ENCODE measurements at regions not wholly inside any gene's neighbourhood (a gene's known extent, or its start where the extent isn't known, plus 50 kb on each side); places are given as distances from the start of the nearest gene placed in this dataset.

- Histone ChIP-seq H3K27me3 (no peaks in the 10 kb centered on the region), H3K4me2 (no peak overlapping the region), H3K36me3 (no peaks in the 10 kb centered on the region), H3K27ac (no peak overlapping the region), H3K9ac (no peak overlapping the region), H3K9me3 (no peaks in the 10 kb centered on the region), H3K4me3 (no peak overlapping the region), H4K20me1 (no peaks in the 10 kb centered on the region), H3K4me1 (no peaks in the 10 kb centered on the region)
- no peak for TF ChIP-seq Cebpa-rat (IDR thresholded peaks at IDR 0.05)
Observed at GRCh38 chr4:159674241-159674640, 571.4 kb downstream of the RAPGEF2 start.

- H4K20me1 ChIP-seq, result no peaks in the 10 kb centered on the region
- H3K27me3 ChIP-seq, result no peaks in the 10 kb centered on the region
- H3K4me1 ChIP-seq, result no peaks in the 10 kb centered on the region
- no peak overlapping the region for H3K4me2 ChIP-seq
- no peak overlapping the region for H3K27ac ChIP-seq
- H3K9ac ChIP-seq, result no peak overlapping the region
- H3K9me3 ChIP-seq, result no peaks in the 10 kb centered on the region
- no peaks in the 10 kb centered on the region for H3K36me3 ChIP-seq
- no peak overlapping the region for H3K4me3 ChIP-seq
- TF ChIP-seq Cebpa-rat (IDR thresholded peaks at IDR 0.05), result no peak
Observed at GRCh38 chr4:159677521-159677920, 574.6 kb downstream of the RAPGEF2 start.

- TF ChIP-seq Cebpa-rat (IDR thresholded peaks at IDR 0.05), result no peak
- Histone ChIP-seq H3K27ac (no peak overlapping the region), H3K36me3 (no peaks in the 10 kb centered on the region), H3K4me2 (no peak overlapping the region), H3K27me3 (no peaks in the 10 kb centered on the region), H3K4me1 (no peaks in the 10 kb centered on the region), H3K9me3 (no peaks in the 10 kb centered on the region), H3K4me3 (no peak overlapping the region), H4K20me1 (no peaks in the 10 kb centered on the region), H3K9ac (no peak overlapping the region)
Observed at GRCh38 chr4:159682996-159683395, 580.1 kb downstream of the RAPGEF2 start.

- Histone ChIP-seq H3K36me3 (no peaks in the 10 kb centered on the region), H4K20me1 (no peaks in the 10 kb centered on the region), H3K9ac (no peak overlapping the region), H3K27me3 (no peaks in the 10 kb centered on the region), H3K9me3 (no peaks in the 10 kb centered on the region), H3K4me1 (no peaks in the 10 kb centered on the region), H3K4me2 (no peak overlapping the region), H3K27ac (no peak overlapping the region), H3K4me3 (no peak overlapping the region)
- no peak for TF ChIP-seq Cebpa-rat (IDR thresholded peaks at IDR 0.05)
Observed at GRCh38 chr4:159684061-159684460, 581.2 kb downstream of the RAPGEF2 start.

GRCh38 chr4:159685340-159686092 lies 582.6 kb downstream of the RAPGEF2 start:
- no peak overlapping the region for H3K4me3 ChIP-seq
- no peak overlapping the region for H3K9ac ChIP-seq
- TF ChIP-seq Cebpa-rat (IDR thresholded peaks at IDR 0.05), result no peak
- no peaks in the 10 kb centered on the region for H4K20me1 ChIP-seq
- H3K4me1 ChIP-seq, result no peaks in the 10 kb centered on the region
- no peak overlapping the region for H3K27ac ChIP-seq
- no peaks in the 10 kb centered on the region for H3K36me3 ChIP-seq
- H3K4me2 ChIP-seq, result no peak overlapping the region
- no peaks in the 10 kb centered on the region for H3K27me3 ChIP-seq
- H3K9me3 ChIP-seq, result no peaks in the 10 kb centered on the region

- Histone ChIP-seq H3K4me3 (no peak overlapping the region), H3K4me1 (no peaks in the 10 kb centered on the region), H3K9ac (no peak overlapping the region), H3K27me3 (no peaks in the 10 kb centered on the region), H3K27ac (no peak overlapping the region), H3K9me3 (peaks cover 12% of the 10 kb centered on the region; the same call in 1 of the 2 replicates), H3K4me2 (no peak overlapping the region), H3K36me3 (no peaks in the 10 kb centered on the region), H4K20me1 (no peaks in the 10 kb centered on the region)
- TF ChIP-seq Cebpa-rat (IDR thresholded peaks at IDR 0.05), result no peak
Observed at GRCh38 chr4:159689526-159689925, 586.6 kb downstream of the RAPGEF2 start.

GRCh38 chr4:159697322-159698283 lies 594.7 kb downstream of the RAPGEF2 start:
- H4K20me1 ChIP-seq, result no peaks in the 10 kb centered on the region
- H3K4me2 ChIP-seq, result no peak overlapping the region
- no peaks in the 10 kb centered on the region for H3K36me3 ChIP-seq
- H3K4me3 ChIP-seq, result no peak overlapping the region
- H3K27ac ChIP-seq, result no peak overlapping the region
- no peaks in the 10 kb centered on the region for H3K27me3 ChIP-seq
- TF ChIP-seq Cebpa-rat (IDR thresholded peaks at IDR 0.05), result no peak
- no peak overlapping the region for H3K9ac ChIP-seq
- H3K9me3 ChIP-seq, result no peaks in the 10 kb centered on the region
- H3K4me1 ChIP-seq, result no peaks in the 10 kb centered on the region

- Histone ChIP-seq H3K4me3 (no peak overlapping the region), H4K20me1 (no peaks in the 10 kb centered on the region), H3K27ac (no peak overlapping the region), H3K4me1 (no peaks in the 10 kb centered on the region), H3K27me3 (no peaks in the 10 kb centered on the region), H3K4me2 (no peak overlapping the region), H3K9me3 (no peaks in the 10 kb centered on the region), H3K36me3 (no peaks in the 10 kb centered on the region), H3K9ac (no peak overlapping the region)
- no peak for TF ChIP-seq Cebpa-rat (IDR thresholded peaks at IDR 0.05)
Observed at GRCh38 chr4:159698336-159698735, 595.5 kb downstream of the RAPGEF2 start.

GRCh38 chr4:159702200-159702599 lies 599.3 kb downstream of the RAPGEF2 start:
- Histone ChIP-seq H3K36me3 (no peaks in the 10 kb centered on the region), H3K27ac (no peak overlapping the region), H3K9ac (no peak overlapping the region), H4K20me1 (no peaks in the 10 kb centered on the region), H3K4me3 (no peak overlapping the region), H3K4me2 (no peak overlapping the region), H3K4me1 (no peaks in the 10 kb centered on the region), H3K9me3 (no peaks in the 10 kb centered on the region), H3K27me3 (no peaks in the 10 kb centered on the region)
- no peak for TF ChIP-seq Cebpa-rat (IDR thresholded peaks at IDR 0.05)

GRCh38 chr4:159705334-159705733 lies 602.5 kb downstream of the RAPGEF2 start:
- Histone ChIP-seq H3K4me1 (no peaks in the 10 kb centered on the region), H4K20me1 (no peaks in the 10 kb centered on the region), H3K9ac (no peak overlapping the region), H3K9me3 (no peaks in the 10 kb centered on the region), H3K36me3 (no peaks in the 10 kb centered on the region), H3K27me3 (no peaks in the 10 kb centered on the region), H3K4me2 (no peak overlapping the region), H3K4me3 (no peak overlapping the region), H3K27ac (no peak overlapping the region)
- TF ChIP-seq Cebpa-rat (IDR thresholded peaks at IDR 0.05), result no peak

Measured in BLaER1 (cell line).